ENCODE measurements at regions not wholly inside any gene's neighbourhood (a gene's known extent, or its start where the extent isn't known, plus 50 kb on each side); places are given as distances from the start of the nearest gene placed in this dataset.

GRCh38 chr14:62018606-62019005 is 256.4 kb downstream of the SNAPC1 start:
- TF ChIP-seq CTCF (IDR thresholded peaks at IDR 0.05) (no peak), POLR2A (IDR thresholded peaks at IDR 0.05) (no peak)
